Vagina (tissue), 2 donors: ENCODE measurements at regions not wholly inside any gene's neighbourhood (a gene's known extent, or its start where the extent isn't known, plus 50 kb on each side); places are given as distances from the start of the nearest gene placed in this dataset.

ENCODE experiments used
- POLR2A ChIP-seq, 2 donors: fragments of 450-650 bp; IDR thresholded peaks; one replicate each; pipeline ENCODE4 v1.6.1; 2017; ENCODE audit warnings: antibody characterized with exemption in 2 of 2, mild to moderate bottlenecking in 2 of 2, moderate library complexity in 2 of 2
- POLR2AphosphoS5 ChIP-seq, 2 donors: sonication (generic); formaldehyde crosslinking; IDR thresholded peaks; one replicate each; pipeline ENCODE4 v1.9.0; 2017; ENCODE audit warnings: antibody characterized with exemption in 2 of 2, mild to moderate bottlenecking in 2 of 2, low read depth in 1 of 2; ENCODE audit not compliant: insufficient read depth in 1 of 2
- TF ChIP-seq, protein P1 (sequence below), 3 experiments: fragments of 450-650 bp in 2 of 3; fragments of 200-600 bp in 1 of 3; sonication (generic) in 1 of 3; IDR thresholded peaks; one replicate each; pipeline ENCODE4 v1.5.1; 2017 to 2019; ENCODE audit warnings: antibody characterized with exemption in 3 of 3, mild to moderate bottlenecking in 2 of 3, moderate library complexity in 2 of 3

DNA sequence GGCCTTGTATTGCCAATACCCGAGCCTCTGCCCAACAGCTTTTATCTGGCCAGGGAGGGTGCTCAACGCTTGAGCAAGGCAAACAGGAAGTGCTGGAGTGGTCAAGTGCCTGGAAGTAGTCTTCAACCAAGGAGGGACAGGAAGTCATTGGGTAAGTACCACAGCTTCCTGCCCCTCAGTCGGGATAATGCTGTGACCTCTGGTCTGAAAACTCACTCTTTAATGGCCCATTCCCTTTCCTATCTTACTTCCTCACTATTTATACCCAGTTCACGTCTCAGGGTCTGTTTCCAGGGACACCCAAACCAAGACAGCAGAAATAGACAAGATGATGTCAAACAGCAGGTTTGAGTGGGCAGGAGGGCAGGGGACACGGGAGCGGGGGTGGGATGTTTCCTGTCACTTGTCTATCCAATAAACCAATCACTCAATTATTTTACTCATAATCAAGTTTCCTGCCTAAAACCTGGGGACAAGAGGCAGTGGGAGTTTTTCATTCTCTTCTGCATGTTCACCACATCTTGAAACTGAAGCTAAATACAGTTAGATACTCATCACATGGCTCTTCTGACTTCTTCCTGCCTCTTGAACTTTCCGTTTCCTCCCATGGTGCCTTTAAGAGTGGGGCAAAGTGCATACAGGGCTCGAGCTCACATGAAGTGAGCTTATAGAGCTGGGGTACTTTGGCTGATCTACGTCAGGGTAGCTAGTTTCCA is 68.9 kb upstream of the CAB39 start:
- TF ChIP-seq, protein P1, sequence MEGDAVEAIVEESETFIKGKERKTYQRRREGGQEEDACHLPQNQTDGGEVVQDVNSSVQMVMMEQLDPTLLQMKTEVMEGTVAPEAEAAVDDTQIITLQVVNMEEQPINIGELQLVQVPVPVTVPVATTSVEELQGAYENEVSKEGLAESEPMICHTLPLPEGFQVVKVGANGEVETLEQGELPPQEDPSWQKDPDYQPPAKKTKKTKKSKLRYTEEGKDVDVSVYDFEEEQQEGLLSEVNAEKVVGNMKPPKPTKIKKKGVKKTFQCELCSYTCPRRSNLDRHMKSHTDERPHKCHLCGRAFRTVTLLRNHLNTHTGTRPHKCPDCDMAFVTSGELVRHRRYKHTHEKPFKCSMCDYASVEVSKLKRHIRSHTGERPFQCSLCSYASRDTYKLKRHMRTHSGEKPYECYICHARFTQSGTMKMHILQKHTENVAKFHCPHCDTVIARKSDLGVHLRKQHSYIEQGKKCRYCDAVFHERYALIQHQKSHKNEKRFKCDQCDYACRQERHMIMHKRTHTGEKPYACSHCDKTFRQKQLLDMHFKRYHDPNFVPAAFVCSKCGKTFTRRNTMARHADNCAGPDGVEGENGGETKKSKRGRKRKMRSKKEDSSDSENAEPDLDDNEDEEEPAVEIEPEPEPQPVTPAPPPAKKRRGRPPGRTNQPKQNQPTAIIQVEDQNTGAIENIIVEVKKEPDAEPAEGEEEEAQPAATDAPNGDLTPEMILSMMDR (IDR thresholded peaks at IDR 0.05): no peak
- TF ChIP-seq POLR2AphosphoS5 (IDR thresholded peaks at IDR 0.05; ENCODE audit: insufficient read depth in 1 of 2, low read depth in 1 of 2) (no peak), POLR2A (IDR thresholded peaks at IDR 0.05) (no peak)
